CD4-positive, alpha-beta T cell treated with Interleukin-15 for 1 hour (primary cell): ENCODE measurements at regions not wholly inside any gene's neighbourhood (a gene's known extent, or its start where the extent isn't known, plus 50 kb on each side); places are given as distances from the start of the nearest gene placed in this dataset.
A peak's percentile ranks its signal among the peaks of the same experiment; 100 is the strongest.
"Not testable (repeated sequence)": the region's sequence is repeated elsewhere in the genome, so short reads cannot be mapped to it uniquely, and the experiment has no call there.

Source experiments
- DNase-seq: peaks from one replicate; pipeline ENCODE4 v3.0.0-alpha.2; 2020

- DNase-seq, result no peak
These were observed 115.0 kb upstream of the TBL1X start for GRCh38 chrX:9349572-9350494.

GRCh38 chrX:9351126-9351525 lies 113.7 kb upstream of the TBL1X start:
- no peak for DNase-seq

DNA sequence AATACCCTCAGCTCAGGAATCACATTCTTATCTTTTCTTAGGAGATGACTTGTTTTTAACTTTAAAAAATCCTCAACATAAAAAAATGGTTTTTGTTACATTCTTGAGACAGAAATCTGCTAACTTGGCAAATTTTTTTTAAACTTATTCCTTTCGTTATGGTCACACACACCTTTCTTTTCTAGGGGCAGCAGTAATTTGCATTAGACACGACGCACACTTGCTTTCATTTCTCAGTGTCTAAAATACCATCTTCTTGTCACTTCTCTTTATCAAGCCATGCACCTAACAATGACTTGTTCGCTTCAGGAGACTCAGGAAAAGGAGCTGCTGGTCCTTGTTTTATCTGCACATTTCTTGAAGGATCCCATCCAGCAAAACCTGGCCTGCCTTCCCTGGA lies 112.6 kb upstream of the TBL1X start:
- DNase-seq, result no peak

- peak; percentile 78 for DNase-seq
These were observed 112.0 kb upstream of the TBL1X start for GRCh38 chrX:9352694-9353411.

- DNase-seq, result no peak
These were observed 109.9 kb upstream of the TBL1X start for GRCh38 chrX:9354918-9355317.

DNA sequence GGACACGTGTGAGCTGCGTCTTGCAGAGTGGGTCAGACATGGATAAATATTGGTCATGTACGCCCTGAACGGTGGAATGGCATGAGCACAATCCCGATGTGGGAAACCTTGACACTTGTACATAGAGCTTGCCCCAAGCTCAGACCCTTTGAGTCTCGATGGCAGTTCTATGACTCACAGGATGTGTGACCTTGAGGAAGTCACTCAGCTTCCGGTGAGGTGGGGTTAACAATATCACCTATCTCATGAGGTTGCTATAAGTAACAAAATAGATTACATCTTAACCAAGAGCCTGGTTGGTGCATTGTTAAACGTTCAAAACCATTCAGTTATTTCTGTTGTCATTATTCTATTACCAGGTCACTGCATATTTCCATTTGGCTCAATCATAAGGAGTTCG lies 109.1 kb upstream of the TBL1X start:
- peak; percentile 61 for DNase-seq

DNA sequence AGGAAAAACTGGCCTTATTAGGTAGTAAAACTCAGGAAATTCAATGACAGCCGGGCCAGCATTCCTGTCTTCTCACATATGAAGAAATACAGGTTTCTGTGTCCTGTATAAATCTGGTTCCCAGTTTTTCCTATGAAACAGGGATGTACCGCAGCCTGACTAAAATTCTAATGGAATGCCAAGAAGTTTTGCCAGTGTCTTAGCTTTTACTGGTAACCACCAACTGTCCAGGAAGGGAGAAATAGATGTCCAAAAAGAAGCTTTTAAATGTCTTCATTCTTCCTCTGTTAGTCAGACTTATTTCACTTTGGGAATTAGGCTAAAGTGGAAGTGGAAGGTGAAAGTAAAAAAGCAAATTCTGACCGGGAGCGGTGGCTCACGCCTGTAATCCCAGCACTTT lies 108.0 kb upstream of the TBL1X start:
- no peak for DNase-seq

DNA sequence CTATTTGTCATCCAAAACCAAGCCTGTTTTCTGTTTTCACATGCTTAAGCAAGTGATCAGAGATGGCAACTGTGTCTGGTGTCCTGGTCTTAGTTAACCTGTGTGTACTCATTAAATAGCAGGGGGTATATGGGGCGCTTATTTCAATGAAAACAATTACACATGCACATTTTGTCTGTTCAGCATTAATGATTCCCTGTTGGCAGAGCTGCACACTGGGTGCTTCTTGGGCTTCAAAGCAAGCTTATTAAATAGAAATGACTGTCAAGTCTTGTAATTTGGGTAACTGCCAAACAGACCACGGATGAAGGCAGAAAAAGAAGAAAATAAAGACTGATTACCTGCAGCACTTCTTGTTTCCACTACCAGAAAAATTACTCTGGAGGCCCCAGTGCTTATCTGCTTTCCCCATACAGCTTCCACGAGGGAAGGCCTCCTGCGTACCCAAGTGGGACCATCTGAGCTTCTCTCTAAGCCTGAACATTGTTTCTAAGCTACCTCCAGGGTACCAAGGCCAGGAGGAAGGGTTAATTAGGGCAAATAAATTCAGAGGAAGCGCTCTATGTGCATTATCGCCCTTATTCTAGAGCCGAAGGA lies 107.2 kb upstream of the TBL1X start:
- DNase-seq, result no peak

- DNase-seq, result no peak
These were observed 102.4 kb upstream of the TBL1X start for GRCh38 chrX:9362363-9362928.

DNA sequence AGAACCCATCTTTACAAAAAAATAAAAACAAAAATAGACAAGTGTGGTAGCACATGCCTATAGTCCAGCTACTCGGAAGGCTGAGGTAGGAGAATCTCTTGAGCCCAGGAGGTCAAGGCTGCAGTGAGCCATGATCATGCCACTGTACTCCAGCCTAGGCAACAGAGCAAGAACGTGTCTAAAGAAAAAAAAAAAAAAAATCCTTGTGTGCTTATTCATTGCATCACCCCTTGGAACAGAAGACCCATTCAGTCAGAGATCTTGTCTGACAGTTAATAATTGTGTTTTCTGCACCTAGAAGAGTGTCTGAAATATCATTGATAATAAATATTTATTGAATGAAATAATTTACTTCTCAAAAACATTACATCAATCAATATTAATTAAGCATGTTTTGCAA lies 97.4 kb upstream of the TBL1X start:
- no peak for DNase-seq

- DNase-seq, result no peak
These were observed 96.6 kb upstream of the TBL1X start for GRCh38 chrX:9368262-9368661.

- DNase-seq, result no peak
These were observed 95.0 kb upstream of the TBL1X start for GRCh38 chrX:9369802-9370291.

GRCh38 chrX:9370893-9371292 lies 94.0 kb upstream of the TBL1X start:
- no peak for DNase-seq

DNA sequence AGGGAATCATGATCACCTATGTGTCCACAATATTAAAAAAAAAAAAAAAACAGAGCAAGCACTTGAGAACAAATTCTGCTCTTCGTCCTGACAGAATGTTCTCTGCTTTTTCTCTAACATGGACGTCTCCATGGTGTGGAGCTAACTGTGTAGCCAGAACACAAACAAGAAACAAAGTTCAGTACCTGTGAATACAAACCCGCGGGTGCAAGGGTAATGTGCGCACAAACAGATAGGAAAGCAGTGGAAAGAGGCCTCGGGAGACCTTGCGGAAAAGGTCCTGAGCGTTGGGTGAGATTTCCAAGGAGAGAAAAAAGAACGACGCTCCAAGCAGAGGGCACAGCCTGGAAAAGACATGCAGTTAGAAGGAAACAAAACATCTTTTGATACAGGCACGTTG lies 92.0 kb upstream of the TBL1X start:
- DNase-seq, result no peak

DNA sequence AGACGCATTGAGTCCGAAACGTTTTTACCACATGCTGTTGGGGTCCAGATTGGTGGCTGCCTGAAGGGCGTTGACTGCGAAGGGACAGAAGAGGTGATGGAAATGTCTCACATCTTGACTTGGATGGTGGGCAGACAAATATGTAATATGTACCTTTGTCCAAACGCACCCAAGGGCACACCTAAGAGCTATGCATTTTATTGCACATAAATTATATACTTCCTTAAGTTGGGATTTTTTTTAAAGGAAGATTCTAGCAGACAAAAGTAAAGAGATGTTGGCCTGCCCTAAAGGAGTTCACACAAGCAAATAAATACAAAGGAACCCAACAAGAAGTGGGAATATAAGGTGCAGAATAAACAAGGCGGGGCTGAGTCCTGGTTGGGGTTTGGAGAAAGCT lies 91.1 kb upstream of the TBL1X start:
- no peak for DNase-seq

DNA sequence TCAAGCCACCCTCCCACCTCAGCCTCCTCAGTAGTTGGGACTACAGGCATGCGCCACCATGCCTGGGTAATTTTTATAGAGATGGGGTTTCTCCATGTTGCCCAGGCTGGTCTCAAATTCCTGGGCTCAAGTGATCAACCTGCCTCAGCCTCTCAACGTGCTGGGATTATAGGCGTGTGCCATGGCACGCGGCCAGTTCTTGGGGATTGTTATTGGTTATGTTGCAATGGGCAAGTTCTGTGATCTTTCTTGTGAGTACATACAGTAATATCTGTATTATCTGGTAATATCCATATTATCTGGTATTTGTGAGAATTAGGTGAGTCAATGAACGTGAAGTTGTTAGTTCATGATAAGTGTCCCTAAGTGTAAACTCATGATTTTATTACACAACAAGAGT lies 90.3 kb upstream of the TBL1X start:
- no peak for DNase-seq

DNA sequence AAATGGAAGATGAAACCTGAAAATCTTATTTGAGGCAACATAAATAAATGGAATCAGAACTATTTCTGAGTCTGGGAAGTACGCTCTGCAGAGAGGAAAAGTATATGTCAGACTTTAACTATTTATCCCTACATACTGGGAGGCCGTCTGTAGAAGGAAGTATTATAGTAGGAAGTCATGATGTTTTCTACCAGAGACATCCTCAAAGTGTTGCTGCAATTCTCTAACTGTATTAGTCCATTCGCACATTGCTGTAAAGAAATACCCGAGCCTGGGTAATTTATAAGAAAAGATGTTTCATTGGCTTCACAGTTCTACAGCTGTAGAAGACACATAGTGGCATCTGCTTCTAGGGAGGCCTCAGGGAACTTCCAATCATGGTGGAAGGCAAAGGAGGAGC lies 88.7 kb upstream of the TBL1X start:
- DNase-seq, result no peak

GRCh38 chrX:9377216-9377615 lies 87.6 kb upstream of the TBL1X start:
- not testable (repeated sequence) for DNase-seq

DNA sequence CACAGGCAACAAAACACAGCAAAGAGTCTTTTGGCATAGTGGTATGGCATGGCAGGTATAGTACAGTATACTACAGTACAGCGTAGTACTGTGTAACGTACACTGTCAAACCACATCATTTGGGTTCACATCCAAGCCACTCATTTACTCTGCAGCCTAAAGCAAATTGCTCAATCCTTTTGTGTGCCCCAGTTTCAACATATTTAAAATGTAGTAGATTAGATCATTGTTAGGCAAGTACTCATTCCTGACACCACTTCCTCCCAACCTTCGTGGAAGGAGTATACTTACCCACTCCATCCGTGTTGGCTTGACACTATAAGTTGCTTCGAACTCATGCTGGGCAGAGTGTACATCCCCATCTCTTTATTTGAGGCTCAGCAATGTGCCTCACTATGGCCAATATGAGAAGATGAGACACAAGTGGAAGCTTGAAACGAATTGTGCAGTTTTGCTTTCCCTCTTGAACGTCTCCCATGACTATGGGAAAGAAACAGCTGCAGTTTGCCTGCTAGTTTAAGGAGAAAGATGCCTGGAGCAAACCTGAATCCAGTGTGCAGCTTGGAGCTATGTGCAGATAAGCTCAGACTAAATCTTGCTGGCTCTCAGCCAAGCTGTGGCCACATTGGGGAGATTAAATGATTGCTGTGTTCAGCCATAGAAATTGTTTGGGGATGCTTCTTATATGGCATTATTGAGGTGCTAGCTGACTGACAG lies 85.7 kb upstream of the TBL1X start:
- no peak for DNase-seq

DNA sequence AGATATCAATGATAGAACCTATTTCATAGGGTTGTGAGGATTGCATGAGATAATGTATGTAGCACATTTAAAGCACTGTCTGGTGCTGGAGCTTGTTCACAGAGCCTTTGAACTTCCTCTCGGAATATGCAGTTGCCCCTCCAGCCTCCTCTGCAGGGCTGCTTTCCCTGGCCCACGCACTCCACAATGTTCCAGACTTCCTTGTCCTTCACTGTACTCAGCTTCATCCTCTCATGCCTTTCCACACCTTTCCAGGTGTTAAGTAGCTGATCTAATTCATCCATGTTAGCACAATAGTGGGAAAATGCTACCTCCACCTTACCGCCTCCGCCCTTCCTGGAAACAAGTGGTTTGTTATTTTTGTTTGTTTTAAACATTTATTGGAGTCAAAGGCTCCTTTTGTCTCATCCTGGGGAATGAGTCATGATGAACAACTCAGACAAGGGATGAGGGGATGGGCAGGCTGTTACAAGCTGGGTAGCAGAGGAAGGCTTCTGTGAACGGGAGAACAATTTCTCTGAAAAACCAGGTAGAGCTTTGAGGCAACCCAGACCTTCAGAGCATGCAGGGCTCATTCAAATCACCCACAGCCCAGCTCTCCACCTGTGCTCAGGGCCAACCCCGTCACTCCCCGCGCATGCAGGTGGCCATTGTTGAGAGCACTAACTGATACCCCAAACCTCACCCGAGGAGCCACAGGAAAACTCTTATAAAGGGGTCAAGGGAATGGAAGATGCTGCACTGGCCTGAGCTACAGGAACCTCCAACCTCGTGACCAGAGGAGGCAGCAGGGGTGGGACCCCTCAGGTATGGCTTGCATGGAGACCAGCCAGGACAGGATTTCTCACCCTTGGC lies 84.9 kb upstream of the TBL1X start:
- DNase-seq, result no peak

- DNase-seq, result no peak
These were observed 81.2 kb upstream of the TBL1X start for GRCh38 chrX:9383655-9384054.

DNA sequence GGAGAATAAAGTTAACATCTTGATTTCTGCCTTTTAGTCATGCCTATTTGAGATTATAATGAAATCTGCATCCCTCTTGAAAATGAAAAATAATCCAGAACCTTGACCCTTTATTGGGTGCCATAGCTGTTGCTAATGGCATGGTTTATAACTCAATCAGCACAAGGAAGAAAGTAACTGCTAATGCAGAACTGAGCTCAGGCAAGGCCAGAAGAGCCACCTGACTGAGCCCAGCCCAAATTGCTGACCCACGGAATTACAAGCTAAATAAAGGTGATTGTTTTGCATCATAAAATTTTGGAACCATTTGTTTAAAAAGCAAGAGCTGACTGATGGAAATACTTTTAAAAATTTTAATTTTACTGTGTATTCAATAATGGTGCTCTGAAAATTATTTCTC lies 76.4 kb upstream of the TBL1X start:
- no peak for DNase-seq
